ENCODE measurements at regions not wholly inside any gene's neighbourhood (a gene's known extent, or its start where the extent isn't known, plus 50 kb on each side); places are given as distances from the start of the nearest gene placed in this dataset.
"Not testable (repeated sequence)": the region's sequence is repeated elsewhere in the genome, so short reads cannot be mapped to it uniquely, and the experiment has no call there.

DNA sequence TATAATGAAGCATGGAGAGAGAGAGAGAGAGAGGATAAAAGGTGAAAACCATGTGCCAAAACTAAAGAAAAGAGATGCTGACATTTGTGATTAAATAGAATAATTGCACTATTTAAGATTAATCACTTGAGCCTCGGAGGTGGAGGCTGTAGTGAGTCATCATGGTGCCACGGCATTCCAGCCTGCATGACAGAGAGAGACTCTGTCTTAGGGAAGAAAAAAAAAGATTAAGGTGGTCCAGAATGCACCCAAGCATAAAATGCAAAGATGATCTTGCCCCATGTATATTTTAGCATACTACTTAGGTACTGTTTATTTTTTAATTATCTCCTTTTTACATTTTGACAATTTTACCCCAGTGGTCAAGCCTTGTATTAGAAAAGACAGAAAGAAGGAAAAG is 742.5 kb downstream of the SPATA31A1 start:
- not testable (repeated sequence) for H3K4me1 ChIP-seq (ENCODE audit: control insufficient read depth in 5 of 5, insufficient read depth in 5 of 5, low read length in 5 of 5); DNase-seq; ATAC-seq (ENCODE audit: insufficient read depth, low FRiP score); H3K9me3 ChIP-seq (ENCODE audit: control insufficient read depth in 4 of 4, insufficient read depth in 3 of 4, low read length in 3 of 4); H3K9ac ChIP-seq (ENCODE audit: insufficient read depth in 1 of 2, low read length in 2 of 2); H3K36me3 ChIP-seq (ENCODE audit: control insufficient read depth in 4 of 4, insufficient read depth in 4 of 4, low read length in 4 of 4); H3K4me3 ChIP-seq; H3K27ac ChIP-seq (ENCODE audit: low read depth in 1 of 2, low read length in 1 of 2); H3K27me3 ChIP-seq (ENCODE audit: control insufficient read depth in 3 of 3, insufficient read depth in 3 of 3, low read length in 2 of 3)
- WGBS, 2 donors: 61 to 79% methylated on average over 2 of the region's 2 CpGs

DNA sequence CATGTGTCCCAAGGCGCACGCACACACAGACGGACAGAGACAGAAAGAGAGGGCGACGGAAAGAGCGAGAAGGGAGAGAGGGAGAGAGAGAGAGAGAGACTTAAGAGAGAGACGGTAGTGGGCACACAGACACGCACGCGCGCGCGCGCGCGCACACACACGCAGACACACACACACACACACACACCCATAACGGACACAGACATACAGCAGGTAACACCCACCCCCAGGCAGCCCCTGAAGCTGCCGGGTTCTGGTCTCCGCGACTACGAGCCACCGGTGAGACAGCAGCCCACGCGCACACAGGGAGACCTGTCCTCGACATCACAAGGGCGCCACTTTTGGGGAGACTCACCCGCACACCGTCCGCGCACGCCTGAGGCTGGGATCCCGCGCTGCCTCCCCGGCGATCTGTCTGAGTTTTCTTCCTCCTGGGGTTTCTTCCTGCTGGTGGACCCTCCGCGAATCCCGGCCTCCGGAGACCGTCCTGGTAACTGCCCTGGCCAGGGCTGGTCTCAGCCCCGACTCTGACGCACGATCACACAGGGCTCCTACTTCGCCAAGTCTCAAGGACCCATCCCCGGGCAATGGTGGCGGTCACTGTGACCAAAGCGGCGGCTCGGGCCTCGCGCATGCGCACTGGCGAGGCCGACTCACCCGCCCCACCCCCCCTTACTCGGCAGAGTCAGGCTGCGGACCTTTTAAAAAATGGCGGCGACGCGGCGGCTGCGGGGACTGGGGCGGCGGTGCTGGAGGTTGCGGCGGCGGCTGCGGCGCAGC is 750.7 kb downstream of the SPATA31A1 start:
- not testable (repeated sequence) for H3K27me3 ChIP-seq (ENCODE audit: control insufficient read depth in 3 of 3, insufficient read depth in 3 of 3, low read length in 2 of 3); H3K4me1 ChIP-seq (ENCODE audit: control insufficient read depth in 5 of 5, insufficient read depth in 5 of 5, low read length in 5 of 5); H3K36me3 ChIP-seq (ENCODE audit: control insufficient read depth in 4 of 4, insufficient read depth in 4 of 4, low read length in 4 of 4); H3K4me3 ChIP-seq; H3K9me3 ChIP-seq (ENCODE audit: control insufficient read depth in 4 of 4, insufficient read depth in 3 of 4, low read length in 3 of 4); ATAC-seq (ENCODE audit: insufficient read depth, low FRiP score); H3K9ac ChIP-seq (ENCODE audit: insufficient read depth in 1 of 2, low read length in 2 of 2)
- H3K27ac ChIP-seq (ENCODE audit: low read depth in 1 of 2, low read length in 1 of 2): peak overlapping the region in 1 of 2 donors; percentile 61
- WGBS, 2 donors: 0 to 29% methylated on average over 7 to 9 of the region's 71 CpGs
- DNase-seq: peak in 2 of 3 donors; percentile 1 to 72

DNA sequence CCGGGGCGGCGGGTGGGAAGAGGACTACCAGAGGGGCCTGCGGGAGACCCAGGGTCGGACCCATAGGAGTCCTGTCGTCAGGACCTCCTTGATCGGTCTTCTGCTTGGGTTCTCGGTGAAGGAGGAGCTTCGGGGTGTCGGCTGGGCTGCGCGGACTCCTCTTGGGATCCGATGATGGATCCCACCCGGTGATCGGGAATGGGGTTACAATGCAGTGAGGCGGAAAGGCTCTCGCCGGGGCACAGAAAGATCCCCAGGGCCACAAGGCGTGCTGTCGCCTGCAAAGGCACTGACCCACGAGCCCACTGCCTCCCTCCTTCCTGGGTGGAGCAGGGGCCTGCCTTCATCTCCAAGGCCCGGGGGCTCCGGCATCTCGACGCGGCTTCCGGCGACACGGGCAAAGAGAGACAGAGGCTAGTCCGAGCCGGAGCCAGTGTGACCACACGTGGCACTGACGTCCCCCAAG is 751.3 kb downstream of the SPATA31A1 start:
- H3K4me3 ChIP-seq; ATAC-seq (ENCODE audit: insufficient read depth, low FRiP score); DNase-seq; H3K27me3 ChIP-seq (ENCODE audit: control insufficient read depth in 3 of 3, insufficient read depth in 3 of 3, low read length in 2 of 3); H3K36me3 ChIP-seq (ENCODE audit: control insufficient read depth in 4 of 4, insufficient read depth in 4 of 4, low read length in 4 of 4); H3K4me1 ChIP-seq (ENCODE audit: control insufficient read depth in 5 of 5, insufficient read depth in 5 of 5, low read length in 5 of 5); H3K9ac ChIP-seq (ENCODE audit: insufficient read depth in 1 of 2, low read length in 2 of 2); H3K9me3 ChIP-seq (ENCODE audit: control insufficient read depth in 4 of 4, insufficient read depth in 3 of 4, low read length in 3 of 4): not testable (repeated sequence)
- H3K27ac ChIP-seq (ENCODE audit: low read depth in 1 of 2, low read length in 1 of 2): peak overlapping the region in 1 of 2 donors; percentile 21
- WGBS, 2 donors: 0% methylated on average over 7 of the region's 33 CpGs; no CpG with 5 or more reads in 1 of the 2 donors

DNA sequence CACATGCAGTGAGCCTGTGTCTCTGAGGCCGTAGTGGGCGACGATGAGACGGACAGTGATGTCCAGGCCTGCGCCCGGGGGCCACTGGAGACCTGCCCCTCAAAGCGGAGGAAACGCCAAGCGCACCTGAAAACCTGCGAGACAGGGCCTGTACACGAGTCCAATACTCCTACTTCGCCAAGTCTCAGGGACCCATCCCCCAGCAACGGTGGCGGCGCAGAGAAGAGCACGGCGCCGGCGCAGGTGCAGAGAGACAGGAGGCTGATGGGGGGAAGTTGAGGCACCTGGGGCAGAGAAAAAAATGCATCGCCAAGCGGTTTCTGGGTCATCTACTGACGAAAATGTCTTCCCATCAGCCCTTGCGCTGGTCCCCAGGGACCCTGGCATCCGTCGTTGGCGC is 751.8 kb downstream of the SPATA31A1 start:
- not testable (repeated sequence) for H3K4me3 ChIP-seq; H3K9ac ChIP-seq (ENCODE audit: insufficient read depth in 1 of 2, low read length in 2 of 2); H3K27ac ChIP-seq (ENCODE audit: low read depth in 1 of 2, low read length in 1 of 2); ATAC-seq (ENCODE audit: insufficient read depth, low FRiP score); H3K36me3 ChIP-seq (ENCODE audit: control insufficient read depth in 4 of 4, insufficient read depth in 4 of 4, low read length in 4 of 4); H3K4me1 ChIP-seq (ENCODE audit: control insufficient read depth in 5 of 5, insufficient read depth in 5 of 5, low read length in 5 of 5); H3K9me3 ChIP-seq (ENCODE audit: control insufficient read depth in 4 of 4, insufficient read depth in 3 of 4, low read length in 3 of 4); H3K27me3 ChIP-seq (ENCODE audit: control insufficient read depth in 3 of 3, insufficient read depth in 3 of 3, low read length in 2 of 3); DNase-seq
- WGBS, 2 donors: 25% methylated on average over 6 of the region's 26 CpGs; no CpG with 5 or more reads in 1 of the 2 donors

DNA sequence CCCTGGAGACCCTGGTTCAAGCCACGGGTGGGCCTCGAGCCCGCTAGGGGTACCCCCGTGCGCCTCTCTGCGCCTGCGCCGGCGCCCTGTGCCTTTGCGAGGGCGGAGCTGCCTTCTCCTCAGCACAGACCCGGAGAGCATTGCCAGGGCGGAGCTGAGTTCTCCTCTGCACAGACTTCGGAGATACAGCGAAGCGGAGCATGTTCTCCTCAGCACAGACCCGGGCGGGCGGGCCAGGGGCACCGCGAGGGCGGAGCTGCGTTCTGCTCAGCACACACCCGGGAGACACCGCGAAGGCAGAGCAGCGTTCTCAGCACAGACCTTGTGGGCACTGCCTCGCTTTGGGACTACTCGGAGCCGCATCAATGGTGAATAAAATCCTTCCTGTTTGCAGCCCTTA is 753.0 kb downstream of the SPATA31A1 start:
- not testable (repeated sequence) for H3K27me3 ChIP-seq (ENCODE audit: control insufficient read depth in 3 of 3, insufficient read depth in 3 of 3, low read length in 2 of 3); H3K4me3 ChIP-seq; H3K36me3 ChIP-seq (ENCODE audit: control insufficient read depth in 4 of 4, insufficient read depth in 4 of 4, low read length in 4 of 4); H3K27ac ChIP-seq (ENCODE audit: low read depth in 1 of 2, low read length in 1 of 2); H3K9ac ChIP-seq (ENCODE audit: insufficient read depth in 1 of 2, low read length in 2 of 2); ATAC-seq (ENCODE audit: insufficient read depth, low FRiP score); H3K4me1 ChIP-seq (ENCODE audit: control insufficient read depth in 5 of 5, insufficient read depth in 5 of 5, low read length in 5 of 5); H3K9me3 ChIP-seq (ENCODE audit: control insufficient read depth in 4 of 4, insufficient read depth in 3 of 4, low read length in 3 of 4); DNase-seq
- 0 to 40% methylated on average over 1 to 3 of the region's 30 CpGs for WGBS, 2 donors

DNA sequence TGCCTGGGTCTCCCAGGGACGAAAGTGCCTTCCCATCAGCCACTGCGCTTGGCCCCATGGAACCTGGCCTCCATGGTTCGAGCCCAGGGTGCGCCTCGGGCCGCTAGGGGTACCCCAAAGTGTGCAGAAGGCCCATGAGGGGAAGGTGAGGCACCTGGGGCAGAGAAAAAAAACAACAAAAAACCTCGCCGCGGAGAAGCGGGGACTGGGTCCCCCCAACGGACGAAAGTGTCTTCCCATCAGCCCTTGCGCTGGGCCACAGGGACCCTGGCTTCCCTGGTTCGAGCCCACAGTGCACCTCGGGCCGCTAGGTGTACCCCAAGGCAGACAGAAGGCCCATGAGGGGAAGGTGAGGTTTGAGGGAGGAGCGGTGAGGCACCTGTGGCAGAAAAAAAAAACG is 755.3 kb downstream of the SPATA31A1 start:
- not testable (repeated sequence) for H3K9me3 ChIP-seq (ENCODE audit: control insufficient read depth in 4 of 4, insufficient read depth in 3 of 4, low read length in 3 of 4); ATAC-seq (ENCODE audit: insufficient read depth, low FRiP score); H3K4me3 ChIP-seq; DNase-seq; H3K36me3 ChIP-seq (ENCODE audit: control insufficient read depth in 4 of 4, insufficient read depth in 4 of 4, low read length in 4 of 4); H3K27ac ChIP-seq (ENCODE audit: low read depth in 1 of 2, low read length in 1 of 2); H3K27me3 ChIP-seq (ENCODE audit: control insufficient read depth in 3 of 3, insufficient read depth in 3 of 3, low read length in 2 of 3); H3K4me1 ChIP-seq (ENCODE audit: control insufficient read depth in 5 of 5, insufficient read depth in 5 of 5, low read length in 5 of 5); H3K9ac ChIP-seq (ENCODE audit: insufficient read depth in 1 of 2, low read length in 2 of 2)
- 0% methylated on average over 6 of the region's 18 CpGs; no CpG with 5 or more reads in 1 of the 2 donors for WGBS, 2 donors

DNA sequence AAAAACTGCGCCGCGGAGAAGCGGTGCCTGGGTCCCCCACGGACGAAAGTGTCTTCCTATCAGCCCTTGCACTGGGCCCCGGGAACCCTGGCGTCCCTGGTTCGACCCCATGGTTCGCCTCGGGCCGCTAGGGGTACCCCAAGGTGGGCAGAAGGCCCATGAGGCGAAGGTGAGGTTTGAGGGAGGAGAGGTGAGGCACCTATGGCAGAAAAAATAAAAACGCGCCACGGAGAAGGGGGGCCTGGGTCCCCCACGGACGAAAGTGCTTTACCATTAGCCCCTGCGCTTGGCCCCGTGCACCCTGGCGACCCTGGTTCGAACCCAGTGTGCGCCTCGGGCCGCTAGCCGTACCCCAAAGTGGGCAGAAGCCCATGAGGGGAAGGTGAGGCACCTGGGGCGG is 756.1 kb downstream of the SPATA31A1 start:
- not testable (repeated sequence) for H3K4me3 ChIP-seq, DNase-seq

DNA sequence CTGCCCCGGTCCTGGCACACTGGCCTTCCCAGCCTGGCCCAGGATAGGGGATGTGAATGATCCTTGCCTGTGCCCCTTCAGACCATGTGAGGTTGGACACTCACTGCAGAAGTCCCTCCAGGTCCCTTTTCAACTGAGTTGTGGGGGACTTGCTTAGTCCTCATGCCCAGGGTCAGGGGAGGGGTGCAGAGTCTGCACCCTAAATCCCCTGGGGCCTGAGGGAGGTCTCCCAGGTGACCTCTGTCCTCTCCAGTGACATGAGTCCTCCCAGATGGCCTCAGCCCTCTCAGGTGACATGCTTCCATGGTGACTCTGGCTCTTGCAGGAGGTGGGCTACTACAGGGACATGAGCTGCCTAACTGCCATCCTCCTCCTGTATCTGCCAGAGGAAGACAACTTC is 775.1 kb downstream of the SPATA31A1 start:
- H3K27ac ChIP-seq (ENCODE audit: low read depth in 1 of 2, low read length in 1 of 2); H3K27me3 ChIP-seq (ENCODE audit: control insufficient read depth in 3 of 3, insufficient read depth in 3 of 3, low read length in 2 of 3); H3K4me1 ChIP-seq (ENCODE audit: control insufficient read depth in 5 of 5, insufficient read depth in 5 of 5, low read length in 5 of 5); H3K36me3 ChIP-seq (ENCODE audit: control insufficient read depth in 4 of 4, insufficient read depth in 4 of 4, low read length in 4 of 4); H3K4me3 ChIP-seq; H3K9me3 ChIP-seq (ENCODE audit: control insufficient read depth in 4 of 4, insufficient read depth in 3 of 4, low read length in 3 of 4); H3K9ac ChIP-seq (ENCODE audit: insufficient read depth in 1 of 2, low read length in 2 of 2); ATAC-seq (ENCODE audit: insufficient read depth, low FRiP score); DNase-seq: not testable (repeated sequence)
- no CpG with 5 or more reads among the region's 1 CpG for WGBS, 2 donors

More for the DNA sequence above, 756.1 kb downstream of the SPATA31A1 start:
- H3K4me1 ChIP-seq (ENCODE audit: control insufficient read depth in 5 of 5, insufficient read depth in 5 of 5, low read length in 5 of 5); ATAC-seq (ENCODE audit: insufficient read depth, low FRiP score); H3K27ac ChIP-seq (ENCODE audit: low read depth in 1 of 2, low read length in 1 of 2); H3K36me3 ChIP-seq (ENCODE audit: control insufficient read depth in 4 of 4, insufficient read depth in 4 of 4, low read length in 4 of 4); H3K27me3 ChIP-seq (ENCODE audit: control insufficient read depth in 3 of 3, insufficient read depth in 3 of 3, low read length in 2 of 3); H3K9me3 ChIP-seq (ENCODE audit: control insufficient read depth in 4 of 4, insufficient read depth in 3 of 4, low read length in 3 of 4); H3K9ac ChIP-seq (ENCODE audit: insufficient read depth in 1 of 2, low read length in 2 of 2): not testable (repeated sequence)
- 89 to 94% methylated on average over 8 to 9 of the region's 27 CpGs for WGBS, 2 donors

Measured in lung (tissue), 9 donors.